Right kidney (tissue), 1 donor: ENCODE measurements at regions not wholly inside any gene's neighbourhood (a gene's known extent, or its start where the extent isn't known, plus 50 kb on each side); places are given as distances from the start of the nearest gene placed in this dataset.

ENCODE experiments used
- DNase-seq: peaks from one replicate; pipeline ENCODE4 v3.0.0-alpha.2; 2016

DNA sequence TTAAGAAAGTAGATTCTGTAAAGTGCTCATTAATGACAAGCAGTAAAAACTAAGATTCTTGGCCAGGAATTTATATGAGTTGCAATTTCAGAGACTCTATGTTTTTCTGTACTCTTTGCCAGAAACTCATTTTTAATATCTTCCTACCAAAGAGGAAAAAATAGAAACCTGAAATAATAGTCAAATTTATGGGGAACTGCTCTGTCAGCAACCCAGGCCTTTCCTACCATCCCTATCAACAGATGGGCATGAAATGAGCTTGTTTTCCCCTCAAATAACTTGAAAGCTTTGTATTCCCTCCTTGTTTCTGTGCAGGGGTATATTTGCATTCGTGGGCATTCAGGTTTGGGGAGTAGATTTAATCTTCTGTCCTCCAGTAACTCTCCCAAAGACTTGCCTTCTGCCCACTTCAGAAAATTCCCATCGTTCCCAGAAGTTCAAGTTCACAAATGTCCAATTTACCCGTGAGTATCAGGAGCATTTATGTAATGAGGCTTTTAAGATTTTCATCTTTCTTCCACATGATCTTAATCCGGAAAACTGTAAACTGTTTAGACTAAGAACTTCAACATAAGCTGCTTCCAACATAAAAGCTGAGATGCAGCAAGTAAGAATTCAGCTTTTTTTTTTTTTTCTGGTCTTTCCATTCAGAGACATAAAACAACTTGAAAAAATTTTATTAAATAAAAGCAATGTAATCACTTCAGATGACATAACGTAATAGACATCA is 363.1 kb downstream of the EFNB2 start:
- no peak for DNase-seq

DNA sequence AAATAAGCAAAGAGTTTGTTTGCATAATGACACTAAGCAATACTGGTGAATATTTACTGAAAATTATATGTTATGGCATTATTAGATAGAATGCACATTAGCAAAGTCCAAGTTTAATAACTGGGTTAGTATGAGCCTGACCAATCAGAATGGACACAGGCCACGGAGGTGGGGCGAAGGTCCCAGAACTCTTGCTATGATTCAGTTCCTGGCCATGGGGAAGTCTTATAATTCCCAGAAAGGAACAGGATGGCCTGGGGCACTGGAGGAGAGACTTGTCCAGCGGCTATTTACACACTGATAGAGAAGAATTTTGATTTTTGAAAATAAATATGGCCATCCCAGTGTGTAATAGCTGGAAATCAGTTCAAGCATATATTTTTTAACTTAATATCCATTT is 372.0 kb downstream of the EFNB2 start:
- no peak for DNase-seq

DNA sequence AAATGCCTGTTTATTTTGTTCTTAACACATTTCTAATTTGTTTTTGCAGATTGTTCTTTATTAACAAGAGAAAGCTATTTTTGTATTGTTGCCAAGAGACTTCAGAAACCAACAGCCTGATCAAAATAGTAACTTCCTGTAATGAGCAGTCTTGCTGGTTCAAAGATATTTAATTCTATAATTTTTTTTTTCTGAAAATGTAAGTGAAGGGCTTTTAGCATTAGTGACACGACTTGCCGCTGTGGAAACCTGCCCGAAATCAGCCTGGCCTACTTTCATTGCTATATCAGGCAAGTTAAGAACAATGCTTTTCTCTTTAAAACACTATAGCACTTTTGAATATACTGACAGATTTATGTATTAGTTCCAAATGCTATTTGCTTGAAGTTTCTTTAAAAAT is 374.3 kb downstream of the EFNB2 start:
- no peak for DNase-seq

DNA sequence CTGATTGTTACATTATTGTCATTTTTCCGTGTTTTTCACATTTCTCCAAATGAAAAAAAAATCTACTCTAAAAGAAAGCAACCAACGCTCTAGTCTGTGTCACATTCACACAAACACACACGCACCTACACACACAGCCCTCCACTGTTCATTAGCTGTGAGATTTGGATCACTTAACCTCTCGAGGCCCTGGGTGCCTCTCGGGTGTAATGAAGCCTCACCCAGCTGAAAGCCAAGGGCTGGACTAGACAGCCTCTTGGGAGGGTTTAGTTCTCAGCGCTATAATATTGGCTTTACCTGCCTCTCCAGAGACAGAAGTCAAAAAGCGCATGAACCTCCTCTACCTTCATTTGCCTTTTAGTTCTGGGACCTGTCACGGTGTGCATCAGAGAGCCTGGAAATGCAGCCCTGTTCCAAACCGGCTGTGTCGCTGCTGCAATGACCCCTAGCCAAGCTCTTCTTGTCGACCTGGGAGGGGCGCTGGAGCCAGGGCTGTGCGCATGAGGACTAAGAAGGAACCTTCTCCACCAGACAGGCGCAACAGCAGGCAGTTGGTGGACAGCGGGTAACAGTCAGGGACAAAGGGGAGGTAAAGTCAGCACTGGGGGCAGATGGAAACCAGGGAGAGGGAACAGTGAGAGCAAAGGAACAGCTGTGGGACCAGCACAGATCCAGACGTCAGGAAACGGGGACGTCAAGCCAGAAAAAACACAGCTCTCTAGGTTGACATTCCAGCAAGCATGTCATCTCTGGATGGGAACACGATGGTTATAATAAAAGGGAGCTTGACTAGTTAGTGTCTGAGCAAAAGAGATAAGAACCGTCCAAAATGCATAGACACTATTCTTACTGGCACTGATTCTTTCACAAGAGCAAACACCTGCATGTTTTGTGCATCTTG is 375.9 kb downstream of the EFNB2 start:
- DNase-seq: no peak

DNA sequence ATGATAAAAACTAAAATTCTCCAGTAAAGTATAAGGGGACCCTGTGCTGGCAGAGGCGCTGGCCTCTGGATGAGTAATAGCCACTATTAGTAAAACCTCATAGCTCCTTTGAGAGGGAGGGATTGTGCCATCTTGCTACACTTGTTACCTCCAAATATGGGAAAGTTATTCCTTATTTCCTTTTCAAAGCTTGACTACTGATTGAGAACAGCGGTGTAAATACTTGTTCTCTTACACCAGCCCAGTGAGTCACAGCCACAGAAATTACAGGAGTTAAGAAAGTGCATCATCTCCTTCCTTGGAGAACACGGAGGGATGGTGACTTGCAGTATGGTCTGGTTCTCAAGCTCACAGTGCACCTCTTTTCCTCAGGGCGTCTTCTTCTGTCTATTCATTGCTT is 379.0 kb downstream of the EFNB2 start:
- DNase-seq: no peak

DNA sequence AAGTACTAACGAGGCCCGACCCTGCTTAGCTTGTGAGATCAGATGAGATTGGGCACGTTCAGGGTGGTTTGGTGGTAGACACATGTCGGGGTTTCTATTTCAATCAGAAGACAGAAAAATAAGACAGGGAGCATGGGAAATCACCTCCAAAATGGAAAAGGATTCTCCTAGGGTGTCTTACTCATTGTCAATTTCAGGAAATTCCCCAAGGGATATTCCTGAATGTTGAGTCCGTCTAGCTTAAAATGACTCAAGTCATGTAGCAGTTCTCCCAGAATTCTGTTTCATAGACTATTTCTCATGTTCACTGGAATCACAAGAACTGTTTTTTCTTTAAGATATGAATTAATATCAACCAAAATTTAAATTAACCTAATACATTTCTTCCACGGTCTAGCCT is 380.1 kb downstream of the EFNB2 start:
- no peak for DNase-seq

DNA sequence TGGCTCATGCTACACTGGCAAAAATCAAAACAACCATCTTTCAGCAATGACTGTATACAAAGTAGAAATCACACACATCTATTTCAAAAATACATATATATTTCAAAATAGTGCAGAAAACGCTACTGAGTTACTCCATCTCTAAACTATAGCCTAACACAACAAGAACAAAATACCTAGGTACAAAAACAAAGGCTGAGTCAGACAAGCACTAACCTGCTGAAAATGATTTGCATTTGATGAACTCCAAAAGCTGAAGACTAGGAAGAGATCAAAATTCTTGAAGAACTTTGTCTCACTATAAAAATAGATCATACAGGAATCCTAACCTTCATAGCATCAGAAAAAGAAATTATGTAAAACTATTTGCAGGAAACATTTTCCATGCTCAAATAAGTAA is 381.6 kb downstream of the EFNB2 start:
- DNase-seq: no peak

DNA sequence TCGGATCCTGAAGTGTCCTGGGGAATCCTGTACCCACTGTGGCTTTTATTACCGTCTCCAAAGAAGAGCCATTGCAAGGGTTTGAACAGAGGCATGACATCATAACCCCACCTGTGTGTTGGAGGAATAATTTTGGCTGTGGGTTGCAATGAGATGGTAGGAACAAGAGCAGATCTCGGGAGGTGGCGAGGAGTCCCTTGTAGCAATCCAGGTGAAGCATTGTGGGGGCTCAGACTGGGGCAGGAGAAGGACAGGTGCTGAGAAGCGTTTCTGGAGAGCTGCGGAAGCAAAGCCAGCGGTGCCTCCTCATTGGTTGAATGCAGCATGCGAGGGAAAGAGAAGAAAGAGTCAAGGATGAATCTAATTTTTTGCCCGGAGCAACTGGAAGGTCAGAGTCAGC is 382.4 kb downstream of the EFNB2 start:
- no peak for DNase-seq

DNA sequence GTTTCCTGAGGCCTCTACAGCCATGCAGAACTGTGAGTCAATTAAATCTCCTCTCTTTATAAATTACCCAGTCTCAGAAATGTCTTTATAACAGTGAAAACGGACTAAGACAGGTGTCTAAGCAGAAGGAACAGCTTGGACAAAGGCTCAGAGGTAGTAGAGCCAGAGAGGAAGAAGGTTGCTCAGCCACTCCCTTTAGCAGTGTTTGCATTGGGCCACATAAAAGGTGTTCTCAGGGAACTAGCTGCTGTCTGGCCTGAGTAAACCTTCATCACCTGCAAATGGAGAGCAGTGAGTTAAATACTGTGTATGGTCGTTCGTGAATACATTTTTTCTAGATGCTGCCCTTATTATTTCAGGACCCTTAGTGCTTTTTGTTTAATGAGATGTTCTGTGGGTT is 383.4 kb downstream of the EFNB2 start:
- no peak for DNase-seq

DNA sequence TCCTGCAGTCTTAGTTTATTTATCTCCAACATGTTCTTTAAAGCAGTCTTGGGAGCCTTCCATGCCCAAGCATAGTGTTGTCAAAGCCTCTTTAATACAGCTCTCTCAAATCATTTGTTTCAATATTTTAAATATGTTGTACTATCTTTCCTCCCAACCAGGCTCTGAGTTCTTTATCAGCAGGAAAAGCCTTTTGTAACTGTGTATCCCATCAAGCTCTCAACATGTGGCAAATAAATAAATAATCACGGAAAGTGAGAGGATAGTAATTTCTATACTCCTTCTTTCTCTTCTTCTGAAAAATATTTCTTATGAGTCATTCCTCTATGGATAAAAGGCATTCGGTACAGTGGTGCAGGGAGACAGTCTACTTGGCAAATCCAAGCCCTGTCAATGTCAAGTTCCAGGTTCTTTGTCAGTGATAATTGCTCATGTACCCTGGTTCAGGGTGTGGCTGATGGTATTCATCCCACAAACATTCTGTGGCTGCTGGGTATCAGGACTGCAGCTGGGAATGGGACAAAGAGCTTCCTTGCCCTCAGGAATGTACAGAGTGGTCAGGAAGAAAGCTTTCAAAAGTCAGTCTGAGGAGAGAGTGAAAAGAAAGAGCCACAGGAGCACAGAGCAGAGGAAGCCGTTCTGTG is 384.3 kb downstream of the EFNB2 start:
- DNase-seq: no peak

DNA sequence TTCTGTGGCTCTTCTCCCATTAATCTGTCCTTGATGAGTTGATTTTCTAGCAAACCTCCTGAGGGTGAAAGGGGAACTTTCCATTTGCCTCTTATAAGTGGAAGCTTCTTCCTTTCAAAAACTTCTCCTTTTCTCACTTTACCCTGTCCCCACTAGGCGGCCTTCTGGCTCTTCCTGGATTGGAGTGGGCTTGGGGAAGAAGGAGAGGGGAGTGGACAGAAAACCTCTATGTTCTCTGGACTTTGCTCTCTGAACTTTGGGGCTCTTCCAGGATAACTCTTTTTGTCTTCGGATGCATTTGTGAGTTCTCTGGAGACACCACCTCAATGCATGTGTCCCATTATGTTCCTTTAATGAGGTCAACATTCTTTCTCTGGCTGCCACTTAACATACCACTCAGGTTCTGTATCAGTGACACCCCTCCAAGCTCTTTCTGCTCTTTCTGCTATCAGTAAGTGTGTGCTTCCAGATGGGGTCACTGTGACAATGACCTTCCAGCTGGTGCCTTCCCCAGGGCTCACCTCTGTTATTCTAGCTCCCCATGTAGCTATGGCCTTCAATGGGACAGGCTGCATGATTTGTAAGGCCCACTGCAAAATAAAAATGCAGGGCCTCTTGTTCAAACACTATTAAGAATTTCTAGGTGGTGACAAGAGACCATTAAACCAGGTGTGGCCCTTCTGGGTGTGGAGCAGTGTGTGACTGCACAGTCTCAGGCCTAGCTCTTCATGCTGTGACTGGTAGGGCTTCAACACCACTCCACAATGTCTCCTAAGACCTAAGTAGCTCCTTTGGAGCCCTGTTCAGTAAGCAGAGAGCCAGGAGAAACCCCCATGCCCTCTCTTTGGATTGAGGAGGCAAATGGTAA is 389.2 kb downstream of the EFNB2 start:
- DNase-seq: no peak

DNA sequence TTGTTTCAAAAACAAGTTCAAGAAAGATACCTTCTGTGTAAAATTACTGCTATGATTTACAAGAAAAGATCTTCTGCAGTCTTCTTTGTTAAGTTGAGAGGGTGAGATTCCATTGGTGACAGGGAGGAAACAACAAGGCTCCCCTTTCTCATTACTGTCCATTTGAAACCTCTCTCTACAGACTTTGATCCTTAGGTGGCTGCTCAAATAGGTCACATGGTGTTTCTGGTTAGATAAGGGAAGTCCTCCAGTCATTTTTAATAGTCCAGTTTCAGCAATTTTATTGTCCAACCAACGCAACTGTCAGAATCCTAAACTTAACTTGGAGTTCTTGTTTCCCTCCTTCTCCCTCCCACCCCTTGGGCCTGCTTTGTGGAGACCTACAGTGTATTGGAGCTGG is 390.4 kb downstream of the EFNB2 start:
- no peak for DNase-seq

DNA sequence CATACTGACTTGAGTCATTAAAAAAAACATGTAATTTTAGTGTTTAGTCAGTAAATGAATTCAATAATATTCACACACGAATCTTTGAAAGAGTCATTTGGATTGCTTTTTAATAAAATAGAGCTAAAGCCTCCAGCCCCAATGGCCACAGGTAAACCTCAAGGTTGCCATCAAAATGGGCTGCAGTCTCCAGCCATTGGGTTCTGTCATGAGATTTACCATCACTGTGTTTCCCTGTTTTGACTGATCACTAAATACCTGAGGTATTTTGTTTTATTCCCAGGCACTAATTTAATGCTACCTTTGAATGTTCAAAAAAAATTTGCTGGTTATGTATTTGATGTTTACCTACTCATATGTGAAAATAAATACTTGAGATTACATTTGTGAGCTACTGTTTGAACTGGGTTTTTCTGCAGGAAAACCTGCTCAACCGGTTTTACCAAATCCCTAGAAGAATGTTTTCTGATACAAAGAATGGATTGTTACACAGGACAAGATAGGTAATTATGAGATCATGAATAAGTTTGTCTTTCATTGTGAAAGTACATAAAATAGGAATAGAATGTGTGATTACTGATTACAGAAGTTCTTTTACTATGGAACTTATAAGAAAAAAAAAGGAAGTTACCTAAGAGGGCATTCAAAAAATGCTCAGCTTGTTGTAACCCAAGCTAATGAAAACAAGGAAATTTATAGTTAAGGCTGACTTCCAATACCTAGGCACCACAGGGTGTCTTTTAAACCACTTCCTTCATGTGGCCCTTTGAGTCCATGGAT is 391.3 kb downstream of the EFNB2 start:
- DNase-seq: no peak

DNA sequence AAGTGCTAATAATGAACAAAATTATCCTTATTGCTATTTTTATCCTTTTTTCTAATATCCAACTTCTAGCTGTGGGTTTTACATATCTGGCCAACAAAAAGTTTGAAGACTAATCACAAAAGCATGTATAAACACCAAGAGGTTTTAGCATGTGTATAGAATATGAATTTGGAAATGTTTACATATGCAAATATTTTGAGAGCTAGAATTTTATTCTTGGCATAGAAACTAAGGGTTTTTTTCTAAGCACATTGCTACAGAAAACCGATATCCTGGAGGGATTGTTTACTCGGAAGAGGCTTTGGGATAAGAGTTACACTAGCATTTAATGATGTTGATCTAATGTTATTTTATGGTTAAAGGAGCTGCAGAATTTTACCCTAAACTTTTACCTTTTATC is 392.1 kb downstream of the EFNB2 start:
- DNase-seq: no peak

DNA sequence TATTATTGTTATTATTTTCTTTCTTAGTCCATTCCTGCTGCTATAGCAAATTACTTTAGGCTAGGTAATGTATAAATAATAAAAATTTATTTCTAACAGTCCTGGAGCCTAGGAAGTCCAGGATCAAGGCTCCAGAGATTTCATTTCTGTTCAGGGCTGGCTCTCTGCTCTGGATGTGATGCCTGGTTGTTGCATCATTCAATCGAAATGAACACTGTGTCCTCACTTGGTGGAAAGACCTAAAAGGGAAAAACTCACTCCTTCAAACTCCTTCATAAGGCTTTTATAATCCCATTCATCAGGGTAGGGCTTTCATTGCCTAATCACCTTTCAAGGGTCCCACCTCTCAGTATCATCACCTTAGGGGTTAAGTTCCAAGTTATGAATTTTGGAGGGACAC is 395.0 kb downstream of the EFNB2 start:
- no peak for DNase-seq

DNA sequence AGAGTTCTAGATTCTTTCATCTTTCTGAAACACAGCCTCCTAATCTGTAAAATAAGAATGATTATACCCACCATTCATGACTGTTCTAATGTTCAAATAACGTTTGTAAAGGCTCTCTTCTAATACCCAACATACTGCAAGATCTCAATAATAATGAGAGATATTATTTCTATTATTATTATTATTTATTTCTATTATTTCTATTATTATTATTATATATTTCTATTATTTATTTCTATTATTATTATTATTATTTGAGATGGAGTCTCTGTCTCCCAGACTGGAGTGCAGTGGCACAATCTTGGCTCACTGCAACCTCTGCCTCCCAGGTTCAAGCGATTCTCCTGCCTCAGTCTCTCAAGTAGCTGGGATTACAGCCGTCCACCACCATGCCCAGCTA is 395.5 kb downstream of the EFNB2 start:
- no peak for DNase-seq

DNA sequence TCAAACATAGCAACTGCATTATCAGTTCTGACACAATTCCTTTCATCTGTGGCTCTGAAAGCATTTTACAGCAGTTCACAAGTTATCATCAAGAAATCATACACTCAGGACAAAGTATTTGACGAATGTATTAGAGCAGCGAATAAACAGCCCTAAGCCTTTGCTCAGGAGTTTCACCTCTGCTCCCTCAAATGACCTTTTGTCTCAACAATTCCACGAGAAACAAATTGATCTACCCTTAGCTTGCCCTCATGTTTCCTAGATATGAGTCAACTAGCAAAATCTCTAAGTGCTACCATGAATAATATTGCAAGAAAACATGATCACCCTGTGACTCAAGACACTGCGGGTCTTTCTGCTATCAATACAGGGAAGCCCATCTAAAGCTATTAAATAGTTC is 396.1 kb downstream of the EFNB2 start:
- DNase-seq: no peak

DNA sequence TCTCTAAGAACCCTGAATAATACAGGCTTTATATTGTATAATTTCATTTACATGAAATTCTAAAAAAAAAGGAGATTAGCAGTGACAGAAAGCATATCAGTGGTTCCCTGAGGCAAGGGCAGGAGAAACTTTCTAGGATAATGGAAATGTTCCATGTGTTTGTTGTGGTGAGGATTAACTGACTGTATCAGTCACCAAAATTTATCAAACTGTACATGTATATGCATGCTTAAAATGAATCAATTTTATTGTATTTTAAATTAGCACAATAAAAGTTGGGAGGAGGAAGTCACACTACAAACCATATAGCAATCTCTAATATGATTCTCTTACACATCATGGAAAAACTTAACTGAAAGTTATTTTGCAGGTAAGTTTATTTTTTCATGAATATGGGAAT is 396.8 kb downstream of the EFNB2 start:
- no peak for DNase-seq

DNA sequence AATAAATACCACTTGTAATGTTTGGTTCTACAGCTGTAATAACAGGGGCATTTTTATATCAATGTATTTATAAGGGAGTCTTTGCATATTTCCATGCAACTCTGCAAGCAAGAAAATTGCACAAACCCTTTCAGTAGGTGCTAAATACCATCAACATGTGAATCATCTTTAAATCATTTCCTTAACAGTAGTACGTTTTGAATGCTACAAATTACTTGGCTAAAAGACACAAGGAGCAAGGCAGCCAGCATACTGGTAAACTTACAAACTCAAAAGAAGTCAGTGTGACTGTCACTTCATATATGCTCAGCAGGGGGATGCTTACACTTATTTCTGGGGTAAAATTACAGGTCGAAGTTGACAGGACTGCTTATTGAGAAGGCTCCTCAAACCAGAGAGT is 402.4 kb downstream of the EFNB2 start:
- DNase-seq: no peak

DNA sequence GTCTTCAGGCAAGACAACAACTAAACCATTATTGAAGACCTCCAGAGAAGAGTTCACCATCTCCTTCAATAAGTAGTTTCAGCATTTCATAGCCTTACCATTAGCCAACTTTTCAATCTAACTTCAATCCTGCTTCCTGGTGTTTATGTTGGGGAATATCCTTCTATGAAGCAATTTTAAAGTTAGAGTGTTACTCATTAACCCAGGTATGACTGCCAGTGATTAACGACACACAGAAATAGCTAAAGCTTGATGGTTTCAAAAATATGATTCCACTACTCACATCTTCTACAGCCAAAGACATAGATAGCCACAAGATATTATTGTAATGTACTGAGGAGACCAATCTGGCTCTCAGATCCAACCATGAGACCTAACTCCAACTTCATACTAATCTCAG is 403.2 kb downstream of the EFNB2 start:
- DNase-seq: no peak

DNA sequence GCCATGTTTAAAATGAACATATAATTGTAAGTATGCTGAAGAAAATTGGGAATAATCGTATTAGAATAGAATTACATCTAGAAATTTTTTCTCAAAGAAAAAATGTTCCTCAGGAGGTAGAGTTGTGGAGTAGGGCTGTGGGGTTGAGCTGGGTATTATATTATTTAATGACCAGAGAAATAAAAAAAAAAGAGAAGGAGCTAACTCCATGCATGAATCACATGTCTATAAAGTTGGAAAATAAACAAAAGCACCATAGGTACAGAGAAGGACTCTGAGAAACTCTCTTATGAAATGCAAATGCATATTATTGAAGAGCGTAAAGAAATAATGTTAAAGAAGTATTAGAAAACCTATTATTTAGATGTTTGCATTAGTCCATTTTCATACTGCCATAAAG is 405.5 kb downstream of the EFNB2 start:
- DNase-seq: no peak

DNA sequence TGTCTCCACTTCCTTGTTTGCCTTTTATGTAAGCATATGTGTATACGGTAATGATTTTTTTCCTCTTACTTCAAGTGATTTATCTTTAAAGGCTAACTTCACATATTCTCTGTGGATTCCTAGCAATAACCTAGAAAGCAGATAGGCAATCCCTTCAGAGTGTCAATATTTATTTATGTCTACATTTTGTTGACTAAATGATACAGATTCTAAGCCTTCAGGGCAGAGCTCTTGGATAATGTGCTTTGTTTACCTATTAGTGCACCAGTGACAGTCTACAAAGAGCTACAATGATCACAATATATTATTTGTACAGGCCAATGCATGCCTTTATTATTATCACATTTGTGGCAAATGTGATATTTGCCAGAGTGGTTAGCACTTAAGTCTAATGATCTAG is 406.2 kb downstream of the EFNB2 start:
- DNase-seq: no peak
